Gastrocnemius medialis (tissue), 4 donors: ENCODE measurements at regions not wholly inside any gene's neighbourhood (a gene's known extent, or its start where the extent isn't known, plus 50 kb on each side); places are given as distances from the start of the nearest gene placed in this dataset.

ENCODE experiments used
- ATAC-seq, 2 donors: fragments of 150-250 bp; one replicate each; pipeline ENCODE4 v1.9.1; 2016
- DNase-seq, 2 donors: peaks; one replicate each; pipeline ENCODE4 v3.0.0-alpha.2; 2019
- H3K27ac ChIP-seq, 4 donors: fragments of 200-600 bp; sonication (generic); 1 replicate in 1 of 4; 2 replicates in 3 of 4; pipeline ENCODE4 v1.5.1; 2016 to 2018; ENCODE audit warnings: mild to moderate bottlenecking in 2 of 4, moderate library complexity in 1 of 4
- H3K27me3 ChIP-seq, 3 donors: fragments of 200-600 bp; sonication (generic) in 2 of 3; 1 replicate in 1 of 3; 2 replicates in 2 of 3; pipeline versions ENCODE4 v1.5.1 to v1.6.0; 2016 to 2019; ENCODE audit warnings: mild to moderate bottlenecking in 1 of 3, moderate library complexity in 1 of 3
- H3K36me3 ChIP-seq, 2 donors: fragments of 200-600 bp; sonication (generic) in 1 of 2; one replicate each; pipeline ENCODE4 v1.5.1; 2017 to 2018
- H3K4me1 ChIP-seq, 2 donors: fragments of 200-600 bp; sonication (generic) in 1 of 2; one replicate each; pipeline ENCODE4 v1.5.1; 2016 to 2017; ENCODE audit warnings: mild to moderate bottlenecking in 2 of 2
- H3K4me3 ChIP-seq, 4 donors: fragments of 200-600 bp; sonication (generic) in 3 of 4; 1 replicate in 1 of 4; 2 replicates in 3 of 4; pipeline ENCODE4 v1.5.1; 2016 to 2019; ENCODE audit warnings: mild to moderate bottlenecking in 2 of 4
- H3K9me3 ChIP-seq, 3 donors: fragments of 200-600 bp; sonication (generic) in 2 of 3; 1 replicate in 1 of 3; 2 replicates in 2 of 3; pipeline ENCODE4 v1.5.1; 2016 to 2019
- POLR2A ChIP-seq, 2 donors: fragments of 450-650 bp; IDR thresholded peaks; one replicate each; pipeline ENCODE4 v1.6.1; 2017; ENCODE audit warnings: antibody characterized with exemption in 2 of 2, mild to moderate bottlenecking in 2 of 2, moderate library complexity in 2 of 2
- in situ Hi-C, 4 donors: fragments of 200-750 bp; cut with MboI; loops; one replicate each; pipeline versions ENCODE4 v1.15.0 to v1.8.0; 2017; ENCODE audit warnings: low sequenced_read_pairs in 4 of 4
- intact Hi-C: fragments of 100-400 bp; cut with DNase I; formaldehyde crosslinking; loops from one replicate; pipeline ENCODE4 v1.15.1; 2023; ENCODE audit warnings: low total_unique reads
- TF ChIP-seq, protein P1 (sequence below), 5 experiments: fragments of 450-650 bp in 3 of 5; fragments of 200-600 bp in 2 of 5; sonication (generic) in 2 of 5; IDR thresholded peaks in 4 of 5; conservative IDR thresholded peaks in 1 of 5; 1 replicate in 4 of 5; 2 replicates in 1 of 5; pipeline ENCODE4 v1.5.1; 2016 to 2019; ENCODE audit warnings: antibody characterized with exemption in 5 of 5, mild to moderate bottlenecking in 3 of 5, moderate library complexity in 3 of 5

DNA sequence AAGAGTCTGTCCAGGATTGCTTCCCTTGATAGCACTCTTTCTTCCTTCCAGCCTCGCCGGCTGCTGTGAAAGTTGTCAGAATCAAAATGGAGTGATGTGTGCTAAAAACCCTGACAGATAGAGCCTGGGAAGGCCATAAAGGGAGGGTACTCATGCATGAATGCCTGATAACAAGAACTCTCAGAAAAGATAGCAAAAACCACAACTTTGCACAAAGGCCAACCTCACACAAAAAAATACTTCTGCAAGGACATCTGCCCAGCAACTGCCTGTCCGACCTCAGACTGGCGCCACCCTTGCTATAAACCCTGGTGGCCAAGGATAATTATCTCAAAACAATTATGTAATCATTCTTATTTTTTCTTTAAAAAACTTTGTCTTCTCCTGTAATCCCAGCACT lies 133.2 kb upstream of the SVIL start:
- H3K9me3 ChIP-seq: no peaks in the 10 kb centered on the region
- intact Hi-C loops: no loop called here
- H3K27me3 ChIP-seq: no peaks in the 10 kb centered on the region
- ATAC-seq (no peak), DNase-seq (no peak)
- H3K27ac ChIP-seq: no peak overlapping the region
- H3K4me1 ChIP-seq: no peaks in the 10 kb centered on the region
- H3K36me3 ChIP-seq: no peaks in the 10 kb centered on the region
- no peak for TF ChIP-seq POLR2A (IDR thresholded peaks at IDR 0.05)
- TF ChIP-seq, protein P1, sequence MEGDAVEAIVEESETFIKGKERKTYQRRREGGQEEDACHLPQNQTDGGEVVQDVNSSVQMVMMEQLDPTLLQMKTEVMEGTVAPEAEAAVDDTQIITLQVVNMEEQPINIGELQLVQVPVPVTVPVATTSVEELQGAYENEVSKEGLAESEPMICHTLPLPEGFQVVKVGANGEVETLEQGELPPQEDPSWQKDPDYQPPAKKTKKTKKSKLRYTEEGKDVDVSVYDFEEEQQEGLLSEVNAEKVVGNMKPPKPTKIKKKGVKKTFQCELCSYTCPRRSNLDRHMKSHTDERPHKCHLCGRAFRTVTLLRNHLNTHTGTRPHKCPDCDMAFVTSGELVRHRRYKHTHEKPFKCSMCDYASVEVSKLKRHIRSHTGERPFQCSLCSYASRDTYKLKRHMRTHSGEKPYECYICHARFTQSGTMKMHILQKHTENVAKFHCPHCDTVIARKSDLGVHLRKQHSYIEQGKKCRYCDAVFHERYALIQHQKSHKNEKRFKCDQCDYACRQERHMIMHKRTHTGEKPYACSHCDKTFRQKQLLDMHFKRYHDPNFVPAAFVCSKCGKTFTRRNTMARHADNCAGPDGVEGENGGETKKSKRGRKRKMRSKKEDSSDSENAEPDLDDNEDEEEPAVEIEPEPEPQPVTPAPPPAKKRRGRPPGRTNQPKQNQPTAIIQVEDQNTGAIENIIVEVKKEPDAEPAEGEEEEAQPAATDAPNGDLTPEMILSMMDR (IDR thresholded peaks at IDR 0.05 in 4 of 5, conservative IDR thresholded peaks at IDR 0.05 in 1 of 5): no peak
- no peak overlapping the region for H3K4me3 ChIP-seq
- in situ Hi-C loops: no loop called here

DNA sequence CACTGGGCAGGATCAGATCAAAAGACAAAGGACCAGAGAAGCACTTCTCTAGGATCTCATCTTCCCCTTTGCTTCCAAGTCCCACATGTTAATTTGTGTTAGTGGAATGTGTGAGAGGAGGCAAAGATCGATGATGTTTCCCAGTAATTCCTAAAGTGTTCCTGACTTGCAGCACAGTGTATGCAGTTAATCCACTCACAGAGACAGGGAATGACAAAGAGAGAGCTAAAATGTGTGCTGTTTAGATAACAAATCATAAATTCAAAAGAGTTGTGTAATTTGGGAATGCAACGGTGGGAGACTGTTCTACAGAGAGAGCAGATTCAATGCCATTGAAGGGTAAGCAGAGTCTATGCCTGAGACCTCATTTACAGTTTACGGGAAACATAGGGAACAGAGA lies 132.0 kb upstream of the SVIL start:
- H3K27ac ChIP-seq: no peak overlapping the region
- H3K27me3 ChIP-seq: no peaks in the 10 kb centered on the region
- in situ Hi-C loops: no loop called here
- no peak for ATAC-seq
- no peak for DNase-seq
- no peaks in the 10 kb centered on the region for H3K36me3 ChIP-seq
- TF ChIP-seq, protein P1 (IDR thresholded peaks at IDR 0.05 in 4 of 5, conservative IDR thresholded peaks at IDR 0.05 in 1 of 5): no peak
- no peak for TF ChIP-seq POLR2A (IDR thresholded peaks at IDR 0.05)
- H3K9me3 ChIP-seq: no peaks in the 10 kb centered on the region
- intact Hi-C loops: no loop called here
- no peak overlapping the region for H3K4me3 ChIP-seq
- H3K4me1 ChIP-seq: no peaks in the 10 kb centered on the region

DNA sequence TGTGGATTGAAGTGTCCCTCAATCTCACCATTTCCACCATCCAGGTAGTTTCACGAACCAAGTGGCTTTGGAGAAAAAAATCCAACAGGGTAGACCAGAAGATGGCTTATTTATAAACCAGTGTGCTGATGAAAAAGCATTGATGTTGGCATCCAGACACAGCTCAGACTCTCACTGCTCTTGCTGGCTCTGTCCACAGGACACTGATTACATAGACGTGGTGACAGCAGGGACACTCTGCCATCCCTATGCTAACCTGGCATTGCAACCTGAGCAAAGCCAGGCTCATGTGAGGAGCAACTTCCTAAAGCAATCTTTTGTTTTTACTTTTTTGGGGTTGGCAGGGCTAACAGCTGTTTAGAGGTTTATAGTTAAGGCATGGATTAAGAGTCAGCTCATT lies 130.6 kb upstream of the SVIL start:
- no peak for DNase-seq
- Histone ChIP-seq H3K36me3 (no peaks in the 10 kb centered on the region), H3K27ac (no peak overlapping the region), H3K4me1 (no peaks in the 10 kb centered on the region), H3K4me3 (no peak overlapping the region), H3K9me3 (no peaks in the 10 kb centered on the region), H3K27me3 (no peaks in the 10 kb centered on the region)
- intact Hi-C loops: no loop called here
- TF ChIP-seq POLR2A (IDR thresholded peaks at IDR 0.05): no peak
- TF ChIP-seq, protein P1 (IDR thresholded peaks at IDR 0.05 in 4 of 5, conservative IDR thresholded peaks at IDR 0.05 in 1 of 5): no peak
- ATAC-seq: no peak
- in situ Hi-C loops: no loop called here

DNA sequence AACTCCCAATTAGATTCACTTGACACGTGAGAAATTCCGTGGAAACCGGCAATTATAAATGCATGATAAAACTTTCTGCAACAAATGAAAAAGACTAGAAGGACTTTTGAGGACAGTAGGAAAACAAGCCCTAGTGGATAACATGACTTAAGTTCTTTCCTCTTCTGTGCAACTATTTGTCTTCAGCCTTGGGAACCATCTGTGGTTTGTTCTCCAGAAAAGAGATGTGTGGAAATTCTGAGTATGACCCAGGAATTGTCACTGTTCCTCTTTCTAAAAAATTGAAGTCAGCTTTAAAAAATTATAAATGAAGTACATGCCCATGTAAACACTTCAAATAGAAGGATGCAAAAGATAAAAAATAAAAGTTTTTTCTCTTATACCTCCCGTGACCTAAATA lies 128.6 kb upstream of the SVIL start:
- H3K27me3 ChIP-seq: no peaks in the 10 kb centered on the region
- ATAC-seq (no peak), DNase-seq (no peak)
- H3K36me3 ChIP-seq: no peaks in the 10 kb centered on the region
- in situ Hi-C loops: no loop called here
- no peak overlapping the region for H3K4me3 ChIP-seq
- intact Hi-C loops: no loop called here
- TF ChIP-seq POLR2A (IDR thresholded peaks at IDR 0.05): no peak
- TF ChIP-seq, protein P1 (IDR thresholded peaks at IDR 0.05 in 4 of 5, conservative IDR thresholded peaks at IDR 0.05 in 1 of 5): no peak
- H3K27ac ChIP-seq: no peak overlapping the region
- H3K9me3 ChIP-seq: no peaks in the 10 kb centered on the region
- no peaks in the 10 kb centered on the region for H3K4me1 ChIP-seq

DNA sequence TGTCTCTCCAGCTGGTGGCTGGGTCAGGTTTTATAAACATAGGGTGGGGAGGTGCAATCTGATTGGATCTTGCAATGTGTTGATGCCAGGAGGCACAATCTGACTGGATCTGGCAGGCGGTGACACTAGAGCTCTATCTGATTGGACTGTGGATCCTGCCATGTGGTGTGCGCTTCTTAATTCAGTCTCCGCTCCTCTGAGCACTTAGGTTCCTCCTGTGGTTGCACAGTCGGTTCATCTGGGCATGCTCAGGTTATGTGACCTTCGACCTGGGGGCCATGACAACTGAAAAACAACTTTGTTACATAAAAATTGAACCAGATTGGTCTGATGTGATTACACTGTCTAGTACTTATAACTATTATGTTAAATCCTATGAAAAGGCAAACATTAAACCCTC lies 127.1 kb upstream of the SVIL start:
- H3K27ac ChIP-seq: no peak overlapping the region
- H3K27me3 ChIP-seq: no peaks in the 10 kb centered on the region
- intact Hi-C loops: no loop called here
- no peaks in the 10 kb centered on the region for H3K4me1 ChIP-seq
- ATAC-seq (no peak), DNase-seq (no peak)
- H3K36me3 ChIP-seq: no peaks in the 10 kb centered on the region
- in situ Hi-C loops: no loop called here
- H3K4me3 ChIP-seq: no peak overlapping the region
- H3K9me3 ChIP-seq: no peaks in the 10 kb centered on the region
- TF ChIP-seq, protein P1 (IDR thresholded peaks at IDR 0.05 in 4 of 5, conservative IDR thresholded peaks at IDR 0.05 in 1 of 5): no peak
- no peak for TF ChIP-seq POLR2A (IDR thresholded peaks at IDR 0.05)
